NOMO-1 treated with dmso at 0.1 percent for 144 hours (cell line): ENCODE measurements at regions not wholly inside any gene's neighbourhood (a gene's known extent, or its start where the extent isn't known, plus 50 kb on each side); places are given as distances from the start of the nearest gene placed in this dataset.

Experiments used
- DNase-seq: peaks from one replicate; lab custom pipeline; 2025; ENCODE audit not compliant: unreplicated experiment; lab: John Stamatoyannopoulos, UW

GRCh38 chr17:73803964-73804435 lies 159.8 kb upstream of the SDK2 start:
- no peak for DNase-seq

- no peak for DNase-seq
These were observed 162.5 kb upstream of the SDK2 start for GRCh38 chr17:73806768-73807167.

- no peak for DNase-seq
These were observed 169.0 kb upstream of the SDK2 start for GRCh38 chr17:73813201-73813600.

GRCh38 chr17:73814075-73814474 lies 169.8 kb upstream of the SDK2 start:
- no peak for DNase-seq

- DNase-seq: no peak
These were observed 171.2 kb upstream of the SDK2 start for GRCh38 chr17:73815474-73815873.

- DNase-seq: no peak
These were observed 175.5 kb upstream of the SDK2 start for GRCh38 chr17:73819440-73820395.

- DNase-seq: no peak
These were observed 176.6 kb upstream of the SDK2 start for GRCh38 chr17:73820686-73821448.

- DNase-seq: no peak
These were observed 177.4 kb upstream of the SDK2 start for GRCh38 chr17:73821665-73822064.

GRCh38 chr17:73822371-73822770 lies 178.1 kb upstream of the SDK2 start:
- DNase-seq: no peak

- DNase-seq: no peak
These were observed 179.4 kb upstream of the SDK2 start for GRCh38 chr17:73823684-73824083.

GRCh38 chr17:73824321-73824720 lies 180.1 kb upstream of the SDK2 start:
- no peak for DNase-seq

- DNase-seq: no peak
These were observed 182.1 kb upstream of the SDK2 start for GRCh38 chr17:73826181-73826871.

GRCh38 chr17:73826872-73827228 lies 182.6 kb upstream of the SDK2 start:
- DNase-seq: no peak

GRCh38 chr17:73827627-73828291 lies 183.5 kb upstream of the SDK2 start:
- no peak for DNase-seq

- no peak for DNase-seq
These were observed 185.5 kb upstream of the SDK2 start for GRCh38 chr17:73829676-73830280.

GRCh38 chr17:73831699-73832098 lies 187.5 kb upstream of the SDK2 start:
- DNase-seq: no peak

- no peak for DNase-seq
These were observed 189.7 kb upstream of the SDK2 start for GRCh38 chr17:73833775-73834488.

- no peak for DNase-seq
These were observed 190.6 kb upstream of the SDK2 start for GRCh38 chr17:73834684-73835343.

GRCh38 chr17:73835605-73836004 lies 191.4 kb upstream of the SDK2 start:
- no peak for DNase-seq
